CD4-positive, alpha-beta T cell treated with Interleukin-15 for 1 hour (primary cell): ENCODE measurements at regions not wholly inside any gene's neighbourhood (a gene's known extent, or its start where the extent isn't known, plus 50 kb on each side); places are given as distances from the start of the nearest gene placed in this dataset.

Source experiments
- DNase-seq: peaks from one replicate; pipeline ENCODE4 v3.0.0-alpha.2; 2020

DNA sequence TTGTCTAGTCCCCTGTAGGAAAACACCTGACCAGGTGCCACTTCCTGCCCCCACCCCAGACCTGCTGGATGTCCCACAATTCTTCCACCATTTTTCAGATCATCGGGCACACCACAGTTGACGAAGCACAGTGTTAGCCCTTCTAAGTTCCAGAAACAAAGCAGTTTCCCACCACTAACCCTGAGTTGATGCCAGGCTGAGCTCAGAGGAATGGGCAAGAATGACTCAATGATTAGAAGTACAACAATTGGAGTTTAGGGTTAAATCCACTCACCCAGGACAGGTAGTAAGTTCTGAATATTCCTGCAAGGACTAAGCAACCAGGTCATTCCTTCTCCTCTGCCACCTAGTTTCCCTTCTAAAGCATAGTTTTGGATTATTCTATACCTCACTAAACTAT is 979.8 kb downstream of the BCL11B start:
- no peak for DNase-seq

DNA sequence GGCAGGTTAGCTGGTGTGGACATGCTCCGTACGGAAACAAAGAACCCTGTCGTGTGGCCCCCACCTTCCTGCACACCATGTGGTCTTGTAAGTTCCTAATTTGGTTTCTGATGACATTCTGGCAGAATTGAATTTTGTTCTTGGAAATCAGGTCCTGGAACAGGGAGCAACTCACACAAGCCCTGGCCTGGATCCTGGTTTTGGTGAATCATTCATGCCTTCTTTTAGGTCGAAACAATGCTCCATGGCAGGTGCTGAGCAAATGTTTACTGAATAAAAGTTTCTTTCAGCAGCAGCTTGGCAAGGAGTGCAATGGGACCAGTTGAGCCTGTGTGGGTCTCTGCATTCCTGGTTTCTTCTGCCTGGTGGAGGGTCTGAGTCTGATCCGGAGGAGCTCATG is 978.4 kb downstream of the BCL11B start:
- DNase-seq: no peak

DNA sequence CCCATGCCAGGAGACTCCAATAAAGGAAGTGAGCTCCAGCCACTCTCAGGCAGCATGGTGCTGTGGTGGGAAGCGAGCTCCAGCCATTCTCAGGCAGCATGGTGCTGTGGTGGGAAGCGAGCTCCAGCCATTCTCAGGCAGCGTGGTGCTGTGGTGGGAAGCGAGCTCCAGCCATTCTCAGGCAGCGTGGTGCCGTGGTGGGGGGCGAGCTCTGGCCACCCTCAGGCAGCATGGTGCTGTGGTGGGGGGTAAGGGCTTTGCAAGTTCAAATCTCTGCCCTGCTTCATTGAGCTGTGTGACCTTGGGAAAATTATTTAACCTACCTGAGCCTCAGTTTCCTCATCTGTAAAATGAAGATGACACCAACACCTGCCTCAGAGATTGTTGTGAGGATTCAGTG is 975.1 kb downstream of the BCL11B start:
- DNase-seq: no peak

DNA sequence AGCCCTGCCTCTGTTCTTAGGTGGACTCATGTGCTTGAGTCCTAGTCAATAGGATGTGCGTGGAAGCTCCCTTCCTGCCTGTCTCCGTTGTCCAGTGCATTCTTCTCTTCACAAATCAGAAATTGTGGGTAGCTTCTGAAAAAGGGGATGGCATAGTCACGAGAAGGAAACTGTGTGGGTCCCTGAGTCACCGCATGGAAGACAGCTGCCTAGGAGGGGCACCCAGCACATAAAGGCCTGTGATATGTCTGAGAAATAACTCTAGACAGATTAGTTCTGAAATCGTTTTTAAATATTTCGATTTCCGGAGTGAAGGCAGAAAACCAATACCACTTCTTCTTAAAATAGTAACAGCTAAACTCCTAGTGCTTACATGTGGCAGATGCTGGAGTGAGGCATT is 974.4 kb downstream of the BCL11B start:
- DNase-seq: no peak

DNA sequence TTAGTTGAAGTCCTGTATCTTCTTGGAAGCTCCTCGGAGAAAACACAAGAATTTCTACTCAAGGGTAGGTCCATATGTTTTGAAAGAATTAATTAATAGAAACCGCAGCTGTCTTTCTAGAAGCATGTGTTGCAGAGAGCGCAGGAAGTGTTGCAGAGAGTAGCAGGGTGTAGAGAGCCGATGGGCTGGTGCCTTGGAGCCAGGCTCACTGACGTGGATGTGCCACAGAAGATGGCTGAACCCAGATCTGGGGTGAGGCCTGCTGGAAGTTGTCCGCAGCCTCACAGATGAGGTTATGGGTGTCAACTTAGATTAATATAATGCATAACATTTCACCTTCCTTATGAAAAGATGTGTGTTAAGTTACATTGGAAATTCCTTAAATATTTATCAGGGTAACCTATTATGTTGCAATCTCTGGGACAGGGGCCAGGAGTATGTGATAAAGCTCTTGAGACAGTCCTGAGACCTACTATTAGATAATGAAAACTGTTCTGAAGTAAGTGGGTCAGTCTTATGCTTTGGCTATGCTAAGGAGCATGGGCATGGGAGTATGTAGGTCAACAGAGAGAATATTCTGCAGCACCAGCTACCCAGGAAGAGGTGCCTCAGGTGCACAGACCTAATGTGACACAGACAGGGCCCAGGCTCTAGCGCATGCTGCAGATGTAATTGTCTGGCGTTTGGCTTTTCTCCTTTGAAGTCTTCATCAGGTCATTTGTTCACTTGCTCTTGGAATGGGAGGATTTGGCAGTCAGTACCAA is 973.3 kb downstream of the BCL11B start:
- DNase-seq: no peak

DNA sequence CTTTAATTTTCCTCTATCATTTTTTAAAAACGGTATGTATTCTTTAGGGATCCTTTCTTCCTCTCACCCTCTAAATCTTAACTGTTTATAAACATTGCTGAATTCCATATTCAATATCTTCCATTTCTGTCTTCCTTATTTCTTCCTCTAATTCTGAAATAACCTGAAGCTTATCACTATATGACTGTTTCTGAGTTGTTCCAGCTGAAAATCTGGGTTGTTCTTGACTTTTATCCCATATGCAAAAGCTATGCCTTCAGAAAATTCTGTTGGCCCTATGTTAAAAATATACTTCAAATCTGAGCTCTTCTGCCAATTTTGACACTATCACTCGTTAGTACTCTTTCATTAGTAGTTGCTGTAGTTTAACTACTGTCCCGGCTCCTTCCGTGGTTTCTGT is 970.3 kb downstream of the BCL11B start:
- no peak for DNase-seq

DNA sequence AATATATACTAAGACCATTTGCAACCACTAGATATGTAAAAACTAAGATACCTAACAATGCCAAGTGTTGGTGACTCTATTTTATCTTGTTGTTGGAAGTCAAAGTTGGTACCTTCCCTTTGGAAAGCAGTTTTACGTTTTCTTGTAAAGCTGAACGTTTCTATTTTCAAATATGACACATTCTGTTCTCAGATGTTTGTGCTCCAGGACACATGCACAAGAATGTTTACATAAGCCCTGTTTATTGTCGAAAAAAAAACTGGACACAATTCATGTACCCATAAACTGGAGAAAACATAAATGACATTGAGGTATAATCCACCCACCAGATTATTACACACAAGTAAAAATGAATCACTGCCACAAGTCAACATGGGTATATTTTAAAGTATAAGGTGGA is 967.4 kb downstream of the BCL11B start:
- DNase-seq: no peak

DNA sequence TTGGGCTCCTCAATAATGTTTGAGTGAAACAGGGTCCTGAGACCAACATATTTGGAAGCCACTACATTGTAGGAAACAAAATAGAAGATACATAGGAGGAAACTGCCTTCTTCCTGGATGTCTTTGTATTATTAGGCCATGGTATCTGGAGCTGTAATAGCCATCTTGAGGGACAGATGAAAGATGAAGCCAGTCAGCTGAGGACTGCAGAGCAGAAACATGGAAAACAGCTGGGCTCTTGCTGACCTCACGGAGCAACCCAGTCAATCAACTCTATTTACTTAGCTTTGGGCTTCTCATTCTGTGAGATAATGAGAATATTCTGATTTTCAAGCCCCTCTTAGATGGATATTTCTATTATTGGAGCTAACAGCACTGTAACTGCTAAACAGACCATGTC is 962.4 kb downstream of the BCL11B start:
- no peak for DNase-seq

DNA sequence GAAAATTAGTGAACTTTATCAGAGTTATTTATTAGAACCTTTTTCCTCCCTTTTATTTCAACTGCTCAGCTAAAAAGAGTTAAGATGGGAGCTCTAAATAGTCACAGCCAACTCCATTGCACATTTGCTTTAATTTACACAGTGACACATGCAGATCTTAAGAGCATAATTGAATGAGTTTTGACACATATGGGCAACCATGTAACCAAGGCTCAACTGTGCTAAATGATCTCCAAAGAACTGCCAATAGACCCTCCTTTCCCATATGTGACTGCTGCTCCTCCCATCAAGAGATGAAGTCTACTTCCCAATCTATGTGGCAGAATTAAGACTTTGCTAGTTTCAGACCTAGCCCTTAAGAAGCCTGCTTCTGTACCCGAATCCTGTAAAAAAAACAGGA is 960.0 kb downstream of the BCL11B start:
- no peak for DNase-seq

DNA sequence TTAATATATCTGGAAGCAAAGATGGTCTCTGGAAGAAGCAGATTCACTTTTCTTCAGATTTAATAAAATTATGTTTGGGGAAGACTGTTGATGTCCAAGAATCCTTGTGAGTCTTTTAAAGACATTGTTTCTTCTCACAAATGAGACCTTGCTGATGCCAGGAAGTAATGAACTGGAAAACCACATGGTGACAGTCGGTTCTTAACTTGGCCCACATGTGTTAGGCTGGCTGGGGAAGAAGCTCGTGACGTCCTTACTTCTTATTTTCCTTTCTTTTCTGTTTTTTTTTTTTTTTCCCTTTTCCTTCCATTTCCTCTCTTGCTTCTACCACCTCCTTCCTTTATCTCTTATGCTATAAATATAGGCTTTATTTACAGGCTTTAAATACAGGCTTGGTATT is 950.2 kb downstream of the BCL11B start:
- no peak for DNase-seq

DNA sequence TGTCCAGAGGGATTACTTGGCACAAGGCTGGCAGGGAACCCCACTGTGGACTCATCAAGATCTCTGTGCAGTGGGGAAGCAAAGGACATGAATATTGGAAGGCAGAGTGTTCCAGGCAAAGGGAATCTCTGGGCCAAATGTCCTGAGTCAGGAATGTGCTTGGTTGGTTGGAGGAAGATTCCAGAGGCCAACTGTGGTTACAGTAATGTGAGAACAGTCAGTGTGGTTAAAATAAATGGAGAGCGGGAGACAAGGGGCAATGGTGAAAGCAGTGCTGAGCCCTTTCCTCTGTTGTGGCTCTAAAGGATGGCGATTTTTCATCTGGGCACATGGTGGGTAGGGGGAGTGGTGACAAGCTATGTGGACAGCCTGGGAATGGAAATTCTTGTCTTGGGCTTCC is 948.2 kb downstream of the BCL11B start:
- DNase-seq: no peak

DNA sequence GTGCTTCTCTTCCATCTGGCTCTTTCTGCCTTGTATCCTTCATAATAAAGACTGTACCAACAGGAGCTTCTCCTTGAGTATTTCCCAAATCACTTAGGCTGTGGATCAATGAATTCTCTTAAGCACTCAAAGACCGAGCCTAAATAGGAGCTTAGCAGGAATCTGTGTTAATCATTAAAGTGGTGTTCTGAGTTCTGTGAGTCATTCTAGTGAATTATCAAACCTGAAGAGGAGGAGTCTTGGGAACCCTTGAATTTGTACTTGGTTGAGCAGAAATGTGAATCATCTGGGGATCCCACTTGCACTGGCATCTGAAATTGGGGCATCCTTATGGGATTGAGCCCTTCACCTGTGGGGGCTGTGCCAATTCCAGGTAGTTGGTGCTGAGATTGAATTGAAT is 946.2 kb downstream of the BCL11B start:
- DNase-seq: no peak

DNA sequence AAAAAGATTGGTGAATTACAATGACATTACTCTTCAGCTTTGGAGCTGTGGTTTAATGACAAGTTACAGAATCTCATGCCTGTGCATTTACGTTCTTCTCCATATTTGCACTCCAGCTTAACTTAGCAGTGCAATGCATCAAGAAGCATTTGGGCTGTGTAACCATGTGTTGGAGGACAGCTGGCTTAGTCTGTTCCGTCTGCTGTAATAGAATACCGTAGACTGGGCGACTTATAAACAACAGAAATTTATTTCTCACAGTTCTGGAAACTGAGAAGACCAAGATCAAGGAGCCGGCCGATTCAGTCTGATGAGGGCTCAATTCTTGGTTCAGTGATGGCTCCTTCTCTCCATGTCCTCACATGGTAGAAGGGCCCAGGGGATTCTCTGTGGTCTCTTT is 943.5 kb downstream of the BCL11B start:
- no peak for DNase-seq

DNA sequence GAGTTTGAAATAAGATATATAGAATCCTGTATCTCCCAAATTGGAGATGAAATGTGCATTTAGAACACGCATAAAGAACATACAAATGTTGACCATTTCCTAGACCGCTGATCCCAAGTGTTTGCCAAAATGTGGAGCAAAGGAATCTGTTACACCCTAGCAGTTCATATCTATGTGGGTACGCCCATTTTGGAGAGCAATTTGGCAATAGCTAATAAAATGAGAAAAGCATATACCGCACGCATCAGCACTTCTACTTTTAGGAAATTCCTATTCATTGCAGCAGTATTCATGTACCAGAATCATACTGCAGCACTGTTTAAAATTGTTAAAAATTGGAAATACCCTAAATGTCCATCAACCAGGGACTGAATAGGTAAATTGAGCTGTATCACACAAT is 937.8 kb downstream of the BCL11B start:
- no peak for DNase-seq

DNA sequence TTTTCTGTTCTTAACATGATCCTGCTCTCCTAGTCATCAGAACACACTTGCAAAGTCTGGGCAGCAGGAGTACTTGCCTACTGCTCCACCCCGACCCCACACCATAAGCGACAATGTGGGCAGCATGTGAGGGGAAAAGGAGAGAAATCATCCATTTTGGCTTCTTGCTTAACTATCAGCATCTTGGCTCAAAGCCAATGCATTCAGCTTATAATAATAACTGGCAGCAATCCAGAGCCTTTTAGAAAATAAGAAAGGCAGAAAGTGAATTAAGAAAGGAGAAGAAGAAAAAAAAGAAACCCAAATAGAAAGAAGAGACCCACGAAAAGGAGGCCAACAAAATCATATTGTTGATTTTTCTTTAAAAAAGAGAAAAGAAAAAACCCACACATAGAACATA is 930.8 kb downstream of the BCL11B start:
- no peak for DNase-seq

DNA sequence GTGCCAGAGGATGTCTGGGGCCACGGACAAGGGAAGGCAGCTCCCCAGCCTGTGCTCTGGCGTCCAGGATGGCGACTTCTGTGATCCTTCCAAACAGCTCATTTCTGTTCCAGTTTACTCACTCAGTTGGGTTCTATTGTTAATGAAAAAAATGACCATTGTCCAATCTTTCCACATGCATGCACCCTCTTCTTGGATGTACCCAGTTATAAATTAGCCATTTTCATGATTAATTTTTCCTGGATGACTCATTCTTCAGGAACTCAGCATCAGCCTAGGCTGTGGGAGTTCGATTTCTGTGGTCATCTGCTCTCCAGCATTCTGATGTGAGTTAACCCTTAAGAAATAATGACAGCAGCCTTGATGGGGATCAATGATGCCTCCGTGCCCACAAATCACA is 926.8 kb downstream of the BCL11B start:
- no peak for DNase-seq

DNA sequence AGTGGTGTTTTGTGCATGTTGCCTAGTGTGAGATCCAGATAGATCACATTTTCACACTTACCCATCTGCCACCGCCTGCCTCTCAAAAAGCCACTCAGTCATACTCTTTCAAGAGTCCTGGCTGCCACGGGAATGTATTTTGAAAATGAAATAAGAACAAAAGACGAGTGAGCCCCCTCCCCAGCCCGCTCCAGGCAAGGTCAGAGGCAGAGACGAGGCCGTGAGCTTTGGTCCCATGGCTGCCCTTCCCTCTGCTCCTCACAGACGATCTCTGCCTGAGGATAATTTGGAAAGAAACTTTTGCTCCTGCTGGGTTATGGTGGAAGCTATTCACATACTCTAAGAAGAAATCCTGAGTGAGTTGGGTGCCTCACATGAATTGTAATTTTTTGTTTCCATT is 924.3 kb downstream of the BCL11B start:
- DNase-seq: no peak

DNA sequence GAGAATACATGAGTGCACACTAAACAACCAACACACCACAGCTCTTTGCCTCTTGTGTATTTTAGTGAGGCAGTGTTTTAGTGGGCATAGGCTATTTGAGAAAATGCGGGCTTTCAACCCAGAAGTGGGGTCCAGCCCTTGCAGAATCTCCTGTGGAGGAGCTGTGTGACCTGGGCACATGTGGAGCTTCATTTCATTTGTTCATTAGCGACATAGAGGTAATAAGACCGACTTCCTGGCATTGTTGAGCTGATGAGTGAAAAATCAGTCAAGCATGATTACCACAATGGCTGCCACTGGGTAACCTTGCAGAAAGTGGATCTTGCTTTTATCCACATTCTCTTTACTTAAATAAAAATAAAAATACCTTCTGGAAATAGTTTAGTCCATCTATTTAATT is 923.5 kb downstream of the BCL11B start:
- no peak for DNase-seq

DNA sequence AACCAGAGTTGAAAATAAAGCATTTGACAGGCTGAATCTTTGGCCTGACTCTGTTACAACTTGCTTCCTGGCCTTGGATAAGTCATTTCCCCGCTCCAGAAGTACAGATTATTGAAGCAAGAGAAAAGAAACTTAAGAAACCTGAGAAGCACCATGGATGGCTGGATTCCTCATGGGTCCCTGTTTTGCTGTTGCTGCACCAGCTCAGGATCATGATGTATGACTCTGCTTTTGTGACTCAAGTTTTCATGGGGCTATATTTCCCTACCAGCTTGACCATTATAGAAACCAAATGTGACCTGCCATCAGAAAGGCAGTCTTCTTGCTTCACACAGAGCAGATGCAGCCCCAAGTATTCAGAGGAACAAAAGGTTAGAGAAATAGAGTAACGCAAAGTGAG is 921.8 kb downstream of the BCL11B start:
- DNase-seq: no peak

DNA sequence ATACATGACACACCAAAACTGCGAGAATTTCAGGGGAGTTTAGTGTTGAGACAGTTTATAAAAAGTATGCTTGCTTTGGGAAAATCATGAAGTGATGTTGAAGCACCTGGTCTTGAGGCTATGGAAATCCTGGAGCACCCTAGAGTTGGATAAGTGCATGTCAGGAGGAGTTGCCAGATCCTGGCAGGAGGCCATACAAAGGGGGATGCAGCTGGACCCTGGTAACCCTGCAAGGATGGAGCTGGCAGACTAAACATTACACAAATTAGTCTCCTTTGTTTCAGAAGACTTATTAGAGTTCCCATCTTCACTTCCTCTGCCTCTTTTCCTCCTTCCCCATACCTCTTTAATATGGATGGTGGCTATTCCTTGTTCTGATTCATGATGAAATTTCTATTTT is 907.0 kb downstream of the BCL11B start:
- DNase-seq: no peak

DNA sequence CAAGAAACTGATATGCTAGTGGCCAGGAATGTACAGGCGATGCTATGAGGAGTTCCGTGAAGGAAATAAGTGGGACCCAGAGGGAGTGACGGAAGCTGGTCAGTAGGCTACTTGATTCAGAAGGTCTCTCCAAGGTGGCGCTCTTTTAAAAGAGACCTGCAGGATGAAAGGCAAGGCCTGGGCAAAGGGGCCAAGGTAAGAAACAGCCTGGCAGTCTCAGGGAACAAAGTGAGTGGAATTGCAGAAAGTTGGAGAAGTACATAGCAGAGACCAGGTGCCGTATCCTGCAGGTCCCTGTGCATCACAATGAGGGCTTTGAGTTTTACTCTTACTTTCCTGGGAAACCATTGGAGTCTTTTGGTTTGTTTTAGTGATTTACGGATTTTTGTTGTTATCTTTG is 905.6 kb downstream of the BCL11B start:
- DNase-seq: no peak

DNA sequence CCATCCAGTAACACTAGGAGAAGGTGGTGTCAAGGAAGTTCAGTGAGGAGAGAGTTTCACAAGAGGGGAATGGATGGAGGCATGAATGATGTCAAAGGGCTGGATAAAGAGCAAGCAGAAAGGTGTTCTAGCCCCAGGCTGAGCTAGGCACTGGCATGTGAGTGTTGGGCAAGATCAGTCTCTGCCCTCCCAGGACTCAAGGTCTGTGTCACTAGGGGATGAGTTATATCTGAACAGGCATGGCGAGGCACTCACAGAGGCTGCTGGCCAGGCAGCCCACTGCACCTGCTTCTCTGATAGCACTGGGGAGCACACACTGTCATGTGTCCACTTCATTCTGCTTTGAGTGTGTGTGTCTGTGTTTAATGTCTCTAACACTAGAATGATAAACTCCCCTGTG is 903.8 kb downstream of the BCL11B start:
- no peak for DNase-seq

DNA sequence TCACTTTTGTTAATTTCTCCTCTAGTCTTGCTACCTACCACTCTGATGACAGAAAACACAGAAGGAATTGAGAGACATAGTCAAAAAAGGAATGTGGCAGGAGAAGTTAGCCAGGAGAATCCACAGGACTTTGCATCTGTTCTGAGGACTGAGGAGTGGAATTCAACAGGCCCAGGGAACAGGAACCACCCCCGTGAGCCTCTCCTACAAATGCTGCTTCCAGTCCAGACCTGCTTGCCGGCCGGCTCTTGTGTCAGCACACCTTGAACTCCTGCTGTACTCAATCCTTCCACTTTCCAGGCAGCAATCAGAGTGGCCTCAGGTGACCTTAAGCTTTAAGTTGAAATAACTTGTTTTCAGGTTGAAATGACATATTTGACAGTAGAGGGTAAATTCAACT is 903.1 kb downstream of the BCL11B start:
- no peak for DNase-seq

DNA sequence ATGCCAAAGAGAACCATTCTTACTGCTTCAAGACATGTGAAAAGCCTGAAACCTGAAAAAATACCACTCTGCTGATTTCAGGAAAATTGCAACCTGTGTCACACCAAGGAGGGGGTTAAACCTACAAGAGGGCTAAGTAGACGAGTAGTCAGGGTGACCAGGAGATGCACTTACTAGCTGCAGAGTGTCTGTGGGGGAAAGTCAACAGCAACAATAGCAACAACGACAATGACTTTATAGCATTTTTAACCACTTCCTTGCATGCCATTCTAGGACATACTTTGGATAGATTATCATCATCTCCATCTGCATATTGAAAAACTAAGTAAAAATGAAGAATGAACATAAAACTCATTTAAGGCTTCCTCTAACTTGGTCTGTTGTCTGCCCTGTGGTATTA is 902.7 kb downstream of the BCL11B start:
- no peak for DNase-seq

DNA sequence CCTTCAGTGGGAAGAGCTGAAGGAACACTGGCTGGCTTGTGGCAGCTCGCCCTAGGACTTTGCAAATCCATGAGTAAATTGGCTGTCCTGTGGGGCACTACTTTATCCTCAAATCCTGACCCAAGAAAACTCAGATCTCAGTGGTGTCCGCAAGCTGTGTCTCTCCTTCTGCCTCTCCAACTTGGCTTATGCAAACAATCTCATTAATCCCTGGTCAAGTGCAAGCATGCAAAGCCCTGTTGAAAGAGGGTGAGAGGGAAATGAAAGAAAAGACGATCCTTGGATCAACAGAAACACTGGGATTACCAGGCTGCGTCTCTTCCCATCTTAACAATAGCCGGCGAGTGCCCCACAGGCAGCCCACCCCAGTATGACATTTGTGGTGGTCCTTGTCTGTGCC is 901.6 kb downstream of the BCL11B start:
- DNase-seq: no peak

DNA sequence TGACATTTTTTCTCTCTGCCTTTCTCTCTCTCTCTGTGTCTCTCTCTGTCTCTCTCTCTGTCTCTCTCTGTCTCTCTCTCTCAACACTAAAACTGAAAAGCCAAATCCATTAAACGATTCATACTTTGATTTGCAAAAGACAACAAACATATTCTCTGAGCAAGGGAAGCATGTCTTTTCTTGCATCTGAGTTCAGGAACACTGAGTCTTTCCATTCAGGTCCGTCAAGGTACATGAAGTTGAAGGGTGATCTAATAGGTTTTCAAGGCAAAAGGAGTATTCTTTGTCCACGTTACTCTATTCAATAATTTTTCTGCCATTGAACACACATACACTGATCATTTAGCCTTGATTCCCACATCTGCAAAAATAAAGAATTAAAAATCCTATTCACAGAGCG is 900.9 kb downstream of the BCL11B start:
- no peak for DNase-seq
